ENCODE measurements at regions not wholly inside any gene's neighbourhood (a gene's known extent, or its start where the extent isn't known, plus 50 kb on each side); places are given as distances from the start of the nearest gene placed in this dataset.

DNA sequence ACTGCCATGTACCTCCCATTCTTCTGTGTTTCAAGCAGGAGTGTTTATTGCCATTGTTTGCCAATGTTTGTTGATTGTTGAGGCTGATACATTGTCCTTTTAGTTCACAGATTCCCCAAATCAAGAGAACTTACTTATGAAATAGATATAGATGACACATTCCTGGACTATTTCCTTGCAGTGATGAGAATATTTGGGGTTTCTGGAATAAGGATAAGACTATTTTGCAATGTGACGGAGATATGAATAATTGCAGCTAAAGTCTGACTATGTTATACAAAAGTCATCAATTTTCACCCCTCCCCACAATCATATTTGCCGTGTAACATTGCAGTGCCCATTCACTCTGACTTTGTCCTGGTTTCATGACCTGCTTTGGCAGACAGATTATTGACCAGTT is 460.8 kb downstream of the CDH10 start:
- no CpG with 5 or more reads among the region's 2 CpGs for WGBS, 2 donors (ENCODE audit: extremely low coverage in 2 of 2, insufficient read length in 2 of 2, insufficient replicate concordance in 1 of 2)
- Histone ChIP-seq H3K79me1 (ENCODE audit: low read depth, low read length) (no peaks in the 10 kb centered on the region), H4K91ac (ENCODE audit: low read depth, low read length, poor library complexity) (no peak overlapping the region)

DNA sequence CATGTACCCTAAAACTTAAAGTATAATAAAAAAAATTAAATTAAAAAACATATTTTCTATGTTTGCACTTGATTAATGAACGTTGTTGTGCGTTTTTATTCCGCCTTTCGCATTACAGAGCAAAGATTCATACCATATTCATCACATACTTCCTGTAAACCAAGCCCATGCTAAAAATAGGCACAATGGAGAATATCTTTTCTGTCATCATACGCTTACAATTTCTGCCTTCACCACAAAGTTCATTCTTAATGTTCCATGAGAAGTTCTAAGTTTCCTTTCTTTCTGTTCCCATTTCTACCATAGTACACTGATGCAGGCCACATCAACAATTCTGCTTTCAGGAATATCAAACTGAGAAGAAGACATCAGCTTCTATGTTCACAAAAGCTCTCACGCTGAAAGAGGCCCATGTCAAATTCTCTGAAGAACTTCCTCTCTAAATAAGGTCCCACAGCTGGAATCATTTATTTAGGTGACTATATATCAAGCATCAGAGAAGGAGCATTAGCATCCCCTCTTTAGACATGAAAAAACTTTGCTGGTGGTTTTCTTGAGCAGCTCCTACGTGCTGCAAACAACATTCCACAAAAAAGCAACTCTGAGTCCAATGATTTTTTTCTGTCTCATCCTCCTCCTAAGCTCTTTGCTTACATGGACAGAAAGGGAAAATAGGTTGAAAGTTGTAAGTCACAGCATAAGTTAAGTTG is 456.4 kb downstream of the CDH10 start:
- H3K9me3 ChIP-seq (replicated peaks in 1 of 2; ENCODE audit: control insufficient read depth in 2 of 2, insufficient read depth in 1 of 2, low read depth in 1 of 2, low read length in 2 of 2): no peaks in the 10 kb centered on the region
- H2BK15ac ChIP-seq (ENCODE audit: low read length): no peak overlapping the region
- no peak overlapping the region for H3K23ac ChIP-seq (ENCODE audit: low read depth, low read length, poor library complexity)
- no peak overlapping the region for H4K8ac ChIP-seq (ENCODE audit: low read depth, low read length)
- no peaks in the 10 kb centered on the region for H3K4me1 ChIP-seq (ENCODE audit: control insufficient read depth in 2 of 2, insufficient read depth in 1 of 2, low read depth in 1 of 2, low read length in 2 of 2)
- no peak for DNase-seq (ENCODE audit: low spot score)
- H3K4me2 ChIP-seq (ENCODE audit: insufficient read depth, low read length, poor library complexity, severe bottlenecking): no peak overlapping the region
- no peaks in the 10 kb centered on the region for H3K27me3 ChIP-seq (ENCODE audit: control insufficient read depth in 3 of 3, insufficient read depth in 3 of 3, low read depth in 1 of 3, low read length in 3 of 3)
- H2BK5ac ChIP-seq (ENCODE audit: low read length): no peak overlapping the region
- H3K27ac ChIP-seq (replicated peaks; ENCODE audit: low read length): no peak overlapping the region
- H3K36me3 ChIP-seq (replicated peaks in 1 of 2; ENCODE audit: control insufficient read depth in 2 of 2, insufficient read depth in 2 of 2, low read length in 2 of 2): no peaks in the 10 kb centered on the region
- H2BK120ac ChIP-seq (ENCODE audit: low read depth, low read length): no peak overlapping the region
- WGBS, 2 donors (ENCODE audit: extremely low coverage in 2 of 2, insufficient read length in 2 of 2, insufficient replicate concordance in 1 of 2): no CpG with 5 or more reads among the region's 7 CpGs
- H3K9ac ChIP-seq (ENCODE audit: low read depth, low read length, poor library complexity): no peak overlapping the region
- H3K79me1 ChIP-seq (ENCODE audit: low read depth, low read length): no peaks in the 10 kb centered on the region
- no peak overlapping the region for H3K4ac ChIP-seq (ENCODE audit: low read length)
- H2AK5ac ChIP-seq (ENCODE audit: low read depth, low read length): no peak overlapping the region
- no peak overlapping the region for H2BK12ac ChIP-seq (ENCODE audit: low read length)
- no peak overlapping the region for H4K91ac ChIP-seq (ENCODE audit: low read depth, low read length, poor library complexity)
- H3K18ac ChIP-seq (ENCODE audit: low read length): no peak overlapping the region
- H3K14ac ChIP-seq (ENCODE audit: low read length): no peak overlapping the region
- H3K4me3 ChIP-seq (ENCODE audit: low read length in 2 of 2): no peak overlapping the region
- H2AFZ ChIP-seq (ENCODE audit: low read length): no peak overlapping the region

More for the DNA sequence above, 460.8 kb downstream of the CDH10 start:
- Histone ChIP-seq H3K4me2 (ENCODE audit: insufficient read depth, low read length, poor library complexity, severe bottlenecking) (no peak overlapping the region), H3K14ac (ENCODE audit: low read length) (no peak overlapping the region), H2BK12ac (ENCODE audit: low read length) (no peak overlapping the region), H3K23ac (ENCODE audit: low read depth, low read length, poor library complexity) (no peak overlapping the region), H3K4me1 (ENCODE audit: control insufficient read depth in 2 of 2, insufficient read depth in 1 of 2, low read depth in 1 of 2, low read length in 2 of 2) (no peaks in the 10 kb centered on the region), H3K4ac (ENCODE audit: low read length) (no peak overlapping the region), H3K27ac (replicated peaks; ENCODE audit: low read length) (no peak overlapping the region), H2BK120ac (ENCODE audit: low read depth, low read length) (no peak overlapping the region), H3K27me3 (ENCODE audit: control insufficient read depth in 3 of 3, insufficient read depth in 3 of 3, low read depth in 1 of 3, low read length in 3 of 3) (no peaks in the 10 kb centered on the region), H3K4me3 (ENCODE audit: low read length in 2 of 2) (no peak overlapping the region), H3K9me3 (replicated peaks in 1 of 2; ENCODE audit: control insufficient read depth in 2 of 2, insufficient read depth in 1 of 2, low read depth in 1 of 2, low read length in 2 of 2) (no peaks in the 10 kb centered on the region), H2BK15ac (ENCODE audit: low read length) (no peak overlapping the region), H3K9ac (ENCODE audit: low read depth, low read length, poor library complexity) (no peak overlapping the region), H2AFZ (ENCODE audit: low read length) (no peak overlapping the region), H3K36me3 (replicated peaks in 1 of 2; ENCODE audit: control insufficient read depth in 2 of 2, insufficient read depth in 2 of 2, low read length in 2 of 2) (no peaks in the 10 kb centered on the region), H2AK5ac (ENCODE audit: low read depth, low read length) (no peak overlapping the region), H4K8ac (ENCODE audit: low read depth, low read length) (no peak overlapping the region), H3K18ac (ENCODE audit: low read length) (no peak overlapping the region), H2BK5ac (ENCODE audit: low read length) (no peak overlapping the region)
- DNase-seq (ENCODE audit: low spot score): no peak

DNA sequence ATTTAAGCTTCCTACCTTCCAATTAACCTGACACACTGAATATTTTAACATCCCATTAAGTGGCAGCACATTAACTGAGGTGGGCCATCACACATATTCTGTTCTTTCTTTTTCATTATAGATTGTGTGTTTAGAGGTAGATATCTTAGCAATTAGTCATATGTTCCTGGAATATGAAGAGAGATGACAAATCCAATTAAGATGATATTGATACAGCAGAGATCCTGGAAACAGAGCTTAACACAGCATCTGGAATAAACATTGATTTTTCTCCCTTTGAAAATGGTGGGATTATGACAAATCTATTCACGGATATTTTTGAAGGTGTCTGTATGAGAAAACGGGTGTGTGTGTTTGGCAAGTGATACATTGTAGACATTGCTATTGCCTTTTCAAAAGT is 448.0 kb downstream of the CDH10 start:
- Histone ChIP-seq H3K36me3 (replicated peaks in 1 of 2; ENCODE audit: control insufficient read depth in 2 of 2, insufficient read depth in 2 of 2, low read length in 2 of 2) (no peaks in the 10 kb centered on the region), H3K4me1 (ENCODE audit: control insufficient read depth in 2 of 2, insufficient read depth in 1 of 2, low read depth in 1 of 2, low read length in 2 of 2) (no peaks in the 10 kb centered on the region), H3K79me1 (ENCODE audit: low read depth, low read length) (no peaks in the 10 kb centered on the region), H4K91ac (ENCODE audit: low read depth, low read length, poor library complexity) (no peak overlapping the region), H3K23ac (ENCODE audit: low read depth, low read length, poor library complexity) (no peak overlapping the region), H2BK120ac (ENCODE audit: low read depth, low read length) (no peak overlapping the region), H3K14ac (ENCODE audit: low read length) (no peak overlapping the region), H3K4ac (ENCODE audit: low read length) (no peak overlapping the region), H2AFZ (ENCODE audit: low read length) (no peak overlapping the region), H3K27me3 (ENCODE audit: control insufficient read depth in 3 of 3, insufficient read depth in 3 of 3, low read depth in 1 of 3, low read length in 3 of 3) (no peaks in the 10 kb centered on the region), H2AK5ac (ENCODE audit: low read depth, low read length) (no peak overlapping the region), H3K27ac (replicated peaks; ENCODE audit: low read length) (no peak overlapping the region), H3K4me3 (ENCODE audit: low read length in 2 of 2) (no peak overlapping the region), H3K18ac (ENCODE audit: low read length) (no peak overlapping the region), H2BK15ac (ENCODE audit: low read length) (no peak overlapping the region), H2BK5ac (ENCODE audit: low read length) (no peak overlapping the region), H4K8ac (ENCODE audit: low read depth, low read length) (no peak overlapping the region), H2BK12ac (ENCODE audit: low read length) (no peak overlapping the region), H3K9me3 (replicated peaks in 1 of 2; ENCODE audit: control insufficient read depth in 2 of 2, insufficient read depth in 1 of 2, low read depth in 1 of 2, low read length in 2 of 2) (no peaks in the 10 kb centered on the region), H3K4me2 (ENCODE audit: insufficient read depth, low read length, poor library complexity, severe bottlenecking) (no peak overlapping the region), H3K9ac (ENCODE audit: low read depth, low read length, poor library complexity) (no peak overlapping the region)
- no CpG with 5 or more reads among the region's 2 CpGs for WGBS, 2 donors (ENCODE audit: extremely low coverage in 2 of 2, insufficient read length in 2 of 2, insufficient replicate concordance in 1 of 2)
- no peak for DNase-seq (ENCODE audit: low spot score)

DNA sequence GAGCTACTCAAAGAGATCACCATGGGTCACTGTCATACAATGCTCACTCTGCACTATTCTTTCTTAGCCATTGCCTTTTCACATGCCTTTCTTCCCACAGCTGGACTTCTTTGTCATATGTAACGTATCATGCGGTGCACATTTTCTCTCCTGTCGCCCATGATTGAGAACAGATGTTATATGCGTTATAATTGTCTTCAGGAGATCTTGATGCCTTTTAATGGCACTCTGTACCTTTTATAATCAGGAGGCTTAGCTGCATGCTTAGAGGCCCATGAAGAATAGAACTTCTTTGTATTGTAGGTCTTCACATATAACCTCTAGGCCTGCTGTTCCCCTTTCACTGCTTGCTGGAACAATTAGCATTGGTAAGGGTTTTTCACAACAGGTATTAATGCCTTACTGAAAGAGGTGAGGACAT is 436.1 kb downstream of the CDH10 start:
- Histone ChIP-seq H4K91ac (ENCODE audit: low read depth, low read length, poor library complexity) (no peak overlapping the region), H3K4me3 (ENCODE audit: low read length in 2 of 2) (no peak overlapping the region), H2BK15ac (ENCODE audit: low read length) (no peak overlapping the region), H3K23ac (ENCODE audit: low read depth, low read length, poor library complexity) (no peak overlapping the region), H4K8ac (ENCODE audit: low read depth, low read length) (no peak overlapping the region), H3K18ac (ENCODE audit: low read length) (no peak overlapping the region), H3K4me1 (ENCODE audit: control insufficient read depth in 2 of 2, insufficient read depth in 1 of 2, low read depth in 1 of 2, low read length in 2 of 2) (peaks cover 7 to 10% of the 10 kb centered on the region in 2 donors), H3K4me2 (ENCODE audit: insufficient read depth, low read length, poor library complexity, severe bottlenecking) (no peak overlapping the region), H3K79me1 (ENCODE audit: low read depth, low read length) (no peaks in the 10 kb centered on the region), H2BK120ac (ENCODE audit: low read depth, low read length) (no peak overlapping the region), H2BK5ac (ENCODE audit: low read length) (no peak overlapping the region), H3K4ac (ENCODE audit: low read length) (no peak overlapping the region), H2AK5ac (ENCODE audit: low read depth, low read length) (no peak overlapping the region), H3K14ac (ENCODE audit: low read length) (no peak overlapping the region), H3K9ac (ENCODE audit: low read depth, low read length, poor library complexity) (no peak overlapping the region), H2BK12ac (ENCODE audit: low read length) (no peak overlapping the region), H3K36me3 (replicated peaks in 1 of 2; ENCODE audit: control insufficient read depth in 2 of 2, insufficient read depth in 2 of 2, low read length in 2 of 2) (no peaks in the 10 kb centered on the region), H3K27me3 (ENCODE audit: control insufficient read depth in 3 of 3, insufficient read depth in 3 of 3, low read depth in 1 of 3, low read length in 3 of 3) (no peaks in the 10 kb centered on the region), H3K9me3 (replicated peaks in 1 of 2; ENCODE audit: control insufficient read depth in 2 of 2, insufficient read depth in 1 of 2, low read depth in 1 of 2, low read length in 2 of 2) (peaks cover 0 to 1% of the 10 kb centered on the region in 2 donors), H2AFZ (ENCODE audit: low read length) (no peak overlapping the region), H3K27ac (replicated peaks; ENCODE audit: low read length) (no peak overlapping the region)
- peak; percentile 67 for DNase-seq (ENCODE audit: low spot score)
- WGBS, 2 donors (ENCODE audit: extremely low coverage in 2 of 2, insufficient read length in 2 of 2, insufficient replicate concordance in 1 of 2): no CpG with 5 or more reads among the region's 4 CpGs
